Hindlimb muscle (tissue), 1 donor: ENCODE measurements at regions not wholly inside any gene's neighbourhood (a gene's known extent, or its start where the extent isn't known, plus 50 kb on each side); places are given as distances from the start of the nearest gene placed in this dataset.

Experiments
- DNase-seq: peaks from one replicate; pipeline ENCODE4 v3.0.0-alpha.2; 2013

DNA sequence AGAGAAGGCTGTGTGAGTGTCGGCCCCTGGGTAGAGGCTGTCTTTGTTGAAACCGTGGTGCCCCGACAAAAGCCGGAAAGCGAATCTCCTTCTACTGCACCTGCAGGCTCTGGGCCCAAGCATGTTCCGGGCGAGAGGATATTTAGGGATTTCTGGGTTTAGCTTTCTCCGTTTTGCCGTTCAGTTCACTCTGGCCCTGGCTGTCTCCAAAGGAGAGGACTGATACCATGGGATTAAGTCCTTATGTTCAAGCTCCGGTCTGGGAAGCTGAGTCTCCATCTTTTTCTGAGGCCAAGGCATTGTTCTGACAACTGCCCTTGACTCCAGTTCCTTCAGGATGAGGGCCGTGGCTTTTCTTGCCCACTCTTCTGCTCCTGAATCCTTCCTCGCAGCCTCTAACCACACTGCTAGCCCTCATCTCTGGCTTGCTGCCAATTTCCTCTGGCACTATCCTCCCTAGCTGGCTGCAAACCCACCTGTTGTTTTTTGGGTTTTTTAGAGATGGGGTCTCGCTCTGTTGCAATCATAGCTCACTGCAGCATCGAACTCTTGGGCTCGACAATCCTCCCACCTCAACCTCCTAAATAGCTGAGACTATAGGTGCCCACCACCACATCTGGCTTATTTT is 206.8 kb downstream of the SKIDA1 start:
- DNase-seq, result no peak

DNA sequence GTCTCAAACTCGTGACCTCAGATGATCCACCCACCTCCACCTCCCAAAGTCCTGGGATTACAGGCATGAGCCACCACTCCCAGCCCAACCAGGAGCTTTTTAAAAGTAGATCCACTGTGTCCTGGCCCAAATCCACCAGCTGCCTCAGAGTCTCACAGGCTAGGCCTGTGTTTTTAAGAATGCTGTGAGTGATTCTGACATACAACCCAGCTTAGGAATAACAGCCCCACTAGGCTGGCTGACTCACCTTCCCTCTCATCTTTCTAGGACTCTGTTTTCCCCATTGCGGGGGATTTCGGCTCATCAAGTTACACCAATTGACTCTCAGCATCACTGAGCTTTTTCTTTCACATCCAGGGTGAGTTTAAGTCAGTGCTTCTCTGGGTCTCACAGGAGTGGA is 207.6 kb downstream of the SKIDA1 start:
- DNase-seq, result no peak

DNA sequence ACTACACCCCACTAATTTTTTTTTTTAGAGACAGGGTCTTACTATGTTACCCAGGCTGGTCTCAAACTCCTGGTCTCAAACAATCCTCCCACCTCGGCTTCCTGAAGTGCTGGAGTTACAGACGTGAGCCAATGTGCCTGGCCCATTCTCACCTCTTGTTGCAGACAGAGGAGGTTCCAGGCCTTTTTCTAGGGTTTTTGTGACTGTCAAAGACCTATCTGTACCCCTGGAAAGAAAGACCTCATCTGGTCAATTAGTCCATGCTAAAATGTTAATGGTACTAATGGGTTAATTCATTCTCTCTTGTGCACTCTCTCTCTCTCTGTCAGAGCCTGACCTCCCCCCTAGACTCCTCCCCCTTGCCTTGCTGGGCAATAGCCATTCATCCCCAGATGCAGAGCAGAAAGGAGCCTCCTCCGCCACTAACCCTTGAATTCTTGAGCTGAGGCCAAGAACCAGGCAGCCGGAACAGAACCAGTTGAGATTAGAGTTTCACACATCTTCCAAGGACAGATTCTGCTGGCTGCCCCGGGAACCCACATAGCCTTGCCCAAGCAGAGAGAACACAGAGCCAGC is 209.7 kb downstream of the SKIDA1 start:
- DNase-seq, result no peak

DNA sequence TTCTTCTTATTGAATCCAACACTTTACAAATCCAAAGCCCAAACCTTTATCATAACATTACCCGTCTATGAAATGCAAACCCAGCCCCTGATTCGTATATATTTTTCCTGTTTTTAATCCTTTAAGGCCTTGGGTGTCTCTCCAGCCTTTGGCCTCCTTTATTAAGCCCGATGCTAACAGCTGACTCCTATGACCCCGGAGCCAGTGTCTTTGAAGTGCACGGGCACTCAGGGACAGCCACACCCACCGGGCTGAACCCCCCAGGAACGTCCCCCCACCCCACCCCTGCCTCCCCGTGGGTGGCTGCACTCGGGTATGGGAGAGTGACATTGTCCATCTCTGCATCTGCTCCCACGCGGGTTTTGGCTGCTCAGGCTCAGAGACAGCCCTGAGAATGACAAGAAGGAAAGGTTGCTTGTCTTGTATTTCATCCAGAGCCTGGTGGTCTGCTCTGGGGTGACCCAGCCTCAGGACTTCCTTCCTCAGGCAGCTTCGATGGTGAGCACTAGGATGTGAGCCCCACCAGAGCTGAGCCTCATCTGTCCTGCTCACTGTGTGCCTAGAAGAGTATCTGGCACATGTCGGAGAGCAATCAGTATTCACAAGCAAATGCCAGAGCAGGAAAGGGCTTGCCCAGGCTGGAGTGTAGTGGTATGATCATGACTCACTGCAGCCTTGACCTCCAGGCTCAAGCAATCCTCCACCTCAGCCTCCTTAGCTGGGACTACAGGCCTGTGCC is 210.4 kb downstream of the SKIDA1 start:
- DNase-seq, result no peak

DNA sequence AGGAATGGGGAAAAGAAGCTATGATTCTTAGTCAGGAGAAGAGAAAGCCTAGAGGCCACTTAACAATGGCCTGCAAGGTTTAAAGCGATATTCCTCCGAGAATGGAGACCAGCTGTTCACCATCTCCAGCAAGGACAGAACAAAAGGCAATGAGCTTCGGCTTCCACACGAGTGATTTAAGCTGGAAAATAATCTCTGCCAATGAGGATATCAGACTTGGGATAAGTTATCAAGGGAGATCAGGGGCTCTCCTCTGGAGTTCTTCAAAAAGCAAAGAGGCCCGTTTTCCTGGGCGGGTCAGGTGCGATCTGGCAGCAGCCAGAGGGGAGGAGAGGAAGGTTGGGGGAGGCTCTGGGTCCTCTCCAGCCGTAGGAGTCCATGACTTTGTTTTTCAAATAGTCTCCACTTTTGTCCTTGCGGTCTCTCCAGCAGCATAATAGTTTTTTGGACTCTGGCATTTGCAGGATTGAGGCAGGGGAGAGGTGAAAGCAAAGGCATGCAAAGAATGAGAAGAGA is 211.3 kb downstream of the SKIDA1 start:
- DNase-seq, result no peak

DNA sequence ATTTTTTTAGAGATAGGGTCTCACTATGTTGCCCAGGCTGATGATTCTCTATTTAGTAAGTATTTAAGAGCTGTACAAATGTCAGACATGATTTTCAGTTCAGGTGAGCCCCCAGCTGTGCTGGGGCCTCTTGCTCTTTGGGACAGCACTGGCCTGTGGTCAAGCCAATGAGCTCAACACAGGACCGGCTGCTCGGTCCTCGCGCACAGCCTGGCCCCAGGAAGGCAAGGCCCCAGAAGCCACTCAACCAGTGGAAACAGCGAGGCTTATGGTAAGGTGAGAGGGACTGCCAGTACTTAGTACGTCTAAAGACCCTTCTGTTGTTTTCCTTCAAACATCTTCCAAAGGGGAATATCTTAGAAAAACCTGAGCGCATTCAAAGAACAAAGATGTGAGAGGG is 211.8 kb downstream of the SKIDA1 start:
- DNase-seq, result no peak

DNA sequence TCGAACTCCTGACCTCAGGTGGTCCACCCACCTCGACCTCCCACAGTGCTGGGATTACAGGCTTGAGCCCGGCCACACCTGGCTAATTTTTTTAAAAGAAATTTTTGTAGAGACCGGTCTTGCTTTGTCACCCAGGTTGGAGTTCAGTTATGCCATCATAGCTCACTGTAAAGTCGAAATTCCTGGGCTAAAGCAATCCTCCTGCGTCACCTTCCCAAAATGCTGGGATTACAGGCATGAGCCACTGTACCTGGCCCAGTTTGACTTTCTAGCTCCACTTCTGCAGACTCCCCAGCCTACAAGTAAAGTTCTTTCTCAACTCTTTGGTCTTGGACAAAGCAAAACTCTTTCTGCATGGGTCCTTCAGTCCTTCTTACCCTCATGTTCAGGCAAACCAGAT is 214.1 kb downstream of the SKIDA1 start:
- DNase-seq, result no peak

DNA sequence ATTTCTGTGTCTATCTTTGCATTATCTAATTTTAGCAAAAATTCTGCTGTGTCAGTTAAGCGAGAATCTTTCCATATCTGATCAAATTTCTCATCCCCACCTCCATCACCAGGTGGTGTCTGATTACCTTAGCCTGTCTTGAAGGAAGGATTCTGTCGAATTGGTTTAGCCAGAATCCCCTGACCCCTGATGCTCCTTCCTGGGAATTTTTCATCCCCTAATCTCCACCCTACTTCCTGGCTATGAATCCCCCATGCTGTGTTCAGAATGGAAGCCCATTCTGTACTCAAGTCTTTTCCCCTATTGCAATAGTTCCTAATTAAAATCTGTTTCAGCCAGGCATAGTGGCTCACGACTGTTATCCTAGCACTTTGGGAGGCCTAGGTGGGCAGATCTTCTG is 216.1 kb downstream of the SKIDA1 start:
- DNase-seq, result no peak

DNA sequence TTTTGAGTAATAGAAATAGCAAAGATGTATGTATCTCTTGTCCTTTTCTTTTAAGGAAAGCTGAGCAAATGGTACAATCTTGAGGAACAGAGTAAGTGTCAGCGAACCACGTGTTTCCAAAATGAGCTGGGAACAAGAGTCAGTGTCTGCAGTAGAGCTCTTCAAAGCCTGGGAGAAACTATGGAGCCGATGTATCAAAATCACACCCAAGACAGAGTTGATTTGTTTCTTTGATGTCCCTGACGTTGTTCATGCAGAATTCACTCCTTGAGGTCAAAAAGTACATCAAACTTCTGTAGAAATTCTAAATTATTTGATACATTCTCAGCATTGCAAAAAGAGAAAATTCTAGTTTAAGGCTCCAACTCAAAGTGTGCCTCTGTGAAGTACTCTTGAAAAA is 216.5 kb downstream of the SKIDA1 start:
- DNase-seq, result no peak

DNA sequence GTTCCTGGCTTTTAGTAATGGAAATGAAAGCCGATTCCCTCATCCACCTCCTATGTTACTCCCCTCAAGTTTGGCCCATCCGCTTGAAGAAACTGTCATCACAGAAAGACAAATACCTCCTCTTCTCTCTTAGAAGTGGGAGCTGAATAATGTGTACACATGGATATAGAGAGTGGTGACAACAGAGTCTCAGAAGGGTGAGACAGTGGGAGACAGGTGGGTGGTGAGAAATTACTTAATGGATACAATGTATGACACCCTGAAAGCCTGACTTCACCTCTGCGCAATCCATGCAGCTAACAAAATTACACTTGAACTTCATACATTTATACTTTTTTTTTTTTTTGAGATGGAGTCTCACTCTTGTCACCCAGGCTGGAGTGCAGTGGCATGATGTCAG is 217.5 kb downstream of the SKIDA1 start:
- no peak for DNase-seq

DNA sequence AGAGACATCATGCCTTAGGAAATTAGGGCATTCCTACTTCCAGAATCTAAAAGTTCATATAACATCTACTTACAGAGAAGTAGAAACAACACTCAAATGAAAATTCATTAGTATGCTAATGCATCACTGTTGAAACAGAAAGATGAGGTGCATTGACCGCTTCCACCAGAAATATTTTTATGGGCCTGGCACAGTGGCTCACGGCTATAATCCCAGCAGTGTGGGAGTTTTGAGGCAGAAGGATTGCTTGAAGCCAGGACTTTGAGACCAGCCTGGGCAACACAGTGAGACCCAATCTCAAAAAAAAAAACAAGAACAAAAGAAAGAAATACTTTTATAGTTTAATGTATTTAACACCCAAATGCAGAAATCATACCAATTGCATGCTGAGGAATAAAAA is 220.9 kb downstream of the SKIDA1 start:
- DNase-seq, result no peak

DNA sequence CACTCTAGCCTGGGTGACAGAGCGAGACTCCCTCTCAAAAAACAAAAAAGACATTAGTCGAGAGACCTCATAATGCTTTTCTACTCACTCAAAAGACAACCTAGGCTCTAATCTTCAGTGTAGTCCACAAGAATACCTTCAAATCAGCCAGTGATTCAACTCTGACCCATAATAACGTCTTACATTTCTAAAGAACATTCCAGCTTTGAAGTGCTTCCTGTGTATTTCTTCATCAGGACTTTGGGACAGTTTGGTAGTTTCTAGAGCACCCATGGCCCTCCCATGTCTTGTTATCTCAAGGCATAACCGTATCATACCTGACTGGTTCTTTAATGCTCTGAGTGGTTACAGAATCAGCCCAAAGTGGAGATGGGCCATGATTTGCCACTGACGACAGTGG is 221.3 kb downstream of the SKIDA1 start:
- no peak for DNase-seq

DNA sequence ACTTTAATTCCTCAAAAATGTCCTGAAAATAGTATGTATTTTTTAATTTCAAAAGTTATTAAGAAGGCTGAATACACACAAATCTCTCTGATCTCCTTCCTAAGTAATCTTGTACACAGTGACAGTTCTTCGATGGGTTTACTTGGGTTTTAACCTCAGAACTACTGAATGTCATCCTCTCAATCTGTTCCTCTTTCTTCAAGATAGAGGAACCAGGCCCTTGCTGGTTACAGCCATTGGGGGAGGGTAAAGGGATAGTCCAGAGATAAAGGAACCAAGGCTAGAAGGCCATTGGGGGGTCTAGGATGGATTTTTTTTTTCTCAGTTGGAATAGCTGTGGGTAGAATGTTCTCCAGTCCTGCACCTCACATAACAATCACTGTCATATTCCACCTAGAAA is 224.9 kb downstream of the SKIDA1 start:
- DNase-seq, result no peak

DNA sequence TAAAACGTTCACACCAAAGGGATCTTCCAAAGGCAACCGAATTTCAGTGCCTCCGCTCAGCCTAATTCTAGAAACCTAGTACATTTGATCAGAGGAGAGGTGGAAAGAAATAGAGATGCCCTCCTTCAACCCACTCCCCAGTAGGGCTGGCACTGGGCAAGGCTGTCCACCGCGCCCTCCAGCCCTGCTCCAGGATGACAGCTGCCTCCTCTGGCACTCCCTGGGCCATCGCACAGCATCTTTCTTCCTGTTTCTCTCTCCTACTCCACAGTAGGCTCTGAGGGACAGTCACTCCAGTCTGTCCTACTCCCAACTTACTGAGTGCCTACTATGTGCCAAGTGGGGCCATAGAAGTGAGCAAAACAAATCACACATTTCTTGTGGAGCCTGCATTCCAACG is 226.2 kb downstream of the SKIDA1 start:
- no peak for DNase-seq

DNA sequence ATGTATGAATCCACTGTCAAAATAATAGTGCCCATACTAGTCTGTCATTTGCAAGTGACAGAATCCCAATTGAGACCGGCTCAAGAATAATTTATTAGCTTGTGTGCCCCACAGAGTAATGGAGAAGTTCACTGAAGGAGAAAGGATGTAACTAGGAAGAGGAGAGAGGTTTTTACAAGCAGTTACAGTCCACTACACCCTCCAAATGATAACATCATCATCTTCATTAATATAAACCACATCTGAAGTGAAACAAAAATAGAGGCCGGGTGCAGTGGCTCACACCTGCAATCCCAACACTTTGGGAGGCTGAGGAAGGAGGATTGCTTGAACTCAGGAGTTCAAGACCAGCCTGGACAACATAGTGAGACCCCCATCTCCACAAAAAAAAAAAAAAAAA is 226.8 kb downstream of the SKIDA1 start:
- DNase-seq, result no peak

DNA sequence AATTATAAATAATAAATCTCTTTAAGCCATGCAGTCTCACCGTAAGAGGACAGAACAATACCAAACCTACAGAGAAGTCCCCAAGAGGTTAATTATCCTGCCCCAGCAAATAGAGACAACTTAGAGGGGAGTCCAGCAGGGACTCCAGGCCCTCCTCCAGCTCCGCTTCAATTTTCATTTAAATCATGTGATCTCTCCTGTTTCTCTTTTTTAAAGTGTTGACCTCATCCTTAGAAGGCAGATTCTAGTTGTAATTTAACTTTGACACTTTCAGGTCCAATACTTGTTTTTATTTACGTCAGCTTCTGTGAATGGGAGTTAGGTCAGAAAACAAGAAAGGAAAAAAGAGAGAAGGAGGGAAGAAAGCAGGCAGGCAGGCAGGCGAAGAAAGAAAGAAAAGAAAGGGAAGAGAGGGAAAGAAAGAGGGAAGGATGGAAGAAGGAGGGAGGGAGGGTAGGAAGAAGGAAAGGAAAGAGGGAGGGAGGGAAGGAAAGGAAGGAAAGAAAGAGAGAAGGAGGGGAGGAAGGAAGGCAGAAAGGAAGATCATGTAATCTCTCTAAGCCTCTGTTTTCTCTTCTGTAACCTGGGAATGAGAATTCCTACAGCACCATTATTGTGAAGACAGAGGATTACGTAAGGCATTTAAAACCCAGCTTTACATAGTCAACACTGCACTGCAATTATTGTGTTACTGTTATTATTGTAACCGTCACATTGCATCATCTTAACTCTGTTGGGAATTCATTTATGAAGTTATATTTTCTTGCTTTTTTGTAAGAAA is 227.7 kb downstream of the SKIDA1 start:
- DNase-seq, result no peak

DNA sequence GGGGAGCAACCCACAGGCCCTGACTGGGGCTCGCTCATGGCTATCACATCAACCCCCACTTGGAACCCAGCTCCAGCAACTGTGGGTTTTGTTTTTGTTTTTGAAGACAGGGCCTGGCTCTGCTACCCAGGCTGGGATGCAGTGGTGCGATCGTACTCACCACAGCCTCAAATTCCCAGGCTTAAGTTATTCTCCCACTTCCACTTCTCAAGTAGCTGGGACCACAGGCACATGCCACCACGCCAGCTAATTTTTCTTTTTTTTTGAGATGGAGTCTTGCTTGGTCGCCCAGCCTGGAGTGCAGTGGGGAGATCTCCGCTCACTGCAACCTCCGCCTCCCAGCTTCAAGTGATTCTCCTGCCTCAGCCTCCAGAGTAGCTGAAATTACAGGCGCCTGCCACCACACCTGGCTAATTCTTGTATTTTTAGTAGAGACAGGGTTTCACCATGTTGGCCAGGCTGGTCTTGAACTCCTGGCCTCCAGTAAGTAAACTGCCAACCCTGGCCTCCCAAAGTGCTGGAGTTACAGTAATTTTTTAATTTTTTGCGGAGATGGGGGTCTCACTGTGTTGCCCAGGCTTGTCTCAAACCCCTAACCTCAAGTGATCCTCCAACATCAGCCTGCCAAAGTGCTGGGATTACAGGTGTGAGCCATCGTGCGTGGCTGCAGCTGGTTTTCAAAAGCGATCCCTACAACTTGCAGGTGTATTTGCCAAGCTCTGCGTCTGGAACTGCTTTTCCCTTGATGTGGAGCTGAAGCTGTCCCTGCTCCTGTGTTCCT is 228.7 kb downstream of the SKIDA1 start:
- DNase-seq, result no peak

DNA sequence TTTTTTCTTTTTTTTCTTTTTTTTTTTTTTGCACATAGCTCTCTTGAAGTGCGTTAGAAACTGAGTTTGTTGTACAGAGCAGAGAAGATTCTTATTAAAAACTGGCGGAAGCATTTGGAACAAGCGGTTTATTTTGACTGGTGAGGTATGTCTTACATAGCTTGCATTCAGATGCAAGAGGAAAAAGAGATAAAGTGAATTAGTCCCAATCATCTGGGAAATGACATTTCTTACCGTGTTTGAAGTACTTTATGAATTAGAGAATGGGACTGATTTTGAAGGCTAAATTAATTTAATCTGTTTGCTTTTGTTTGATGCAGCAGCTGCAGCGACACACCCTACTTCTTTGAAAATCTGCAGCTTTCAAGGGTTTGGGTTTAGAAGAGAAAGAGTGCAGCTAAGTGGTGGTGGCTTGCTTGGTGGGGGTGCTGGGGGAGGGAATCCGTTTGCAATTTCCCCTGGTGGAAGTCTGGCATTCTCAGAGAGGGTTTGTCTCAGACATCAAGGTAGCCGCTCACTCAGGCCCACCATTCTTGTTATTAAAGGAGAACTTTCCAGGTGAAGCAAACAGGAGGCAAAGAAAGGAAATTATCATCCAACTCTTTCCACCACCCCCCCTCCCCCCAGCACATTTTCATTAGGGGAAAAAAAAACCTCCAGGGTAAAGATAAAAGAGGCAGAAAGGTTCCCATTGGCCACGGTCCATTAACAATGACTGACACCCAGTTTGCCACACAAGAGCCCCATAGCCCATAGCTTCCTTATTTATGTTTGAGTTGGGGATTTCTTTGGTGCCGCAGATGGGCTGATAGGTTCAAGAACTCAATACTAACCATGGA is 231.7 kb downstream of the SKIDA1 start:
- DNase-seq, result no peak

DNA sequence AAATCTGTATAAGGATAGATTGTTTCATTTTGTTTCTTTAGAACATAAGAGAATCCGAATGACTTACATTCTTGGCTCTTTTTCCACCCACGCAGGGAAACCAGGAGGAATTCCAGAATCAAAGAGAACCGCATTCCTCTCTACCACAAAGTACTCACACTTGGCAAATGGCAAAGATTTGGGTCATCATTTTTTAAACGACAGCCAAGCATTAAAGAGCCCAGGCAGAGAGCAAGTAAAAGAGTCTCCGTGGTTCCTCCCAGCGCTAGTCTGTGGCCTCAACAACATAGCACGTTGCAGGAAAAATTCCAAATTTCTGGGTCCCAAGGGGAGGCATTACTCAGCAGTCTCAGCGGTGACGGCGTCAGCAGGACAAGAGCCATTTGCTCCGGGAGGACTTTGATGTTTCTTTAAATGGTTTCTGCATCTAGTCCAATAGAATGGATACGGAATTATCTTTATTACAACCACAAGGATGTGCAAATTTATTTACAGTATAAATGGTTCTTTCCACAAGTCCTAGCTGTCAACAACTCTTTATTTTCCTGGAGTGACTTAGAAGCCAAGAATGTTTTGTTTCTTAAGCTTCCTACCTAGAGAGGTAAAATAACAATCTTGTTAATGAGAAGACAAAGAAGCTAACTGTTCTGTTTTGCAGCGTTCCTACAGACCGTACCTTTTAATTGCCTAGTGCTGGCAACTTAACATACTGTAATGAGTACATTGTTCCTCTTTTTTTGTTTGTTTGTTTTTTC is 232.5 kb downstream of the SKIDA1 start:
- peak; percentile 88 for DNase-seq

DNA sequence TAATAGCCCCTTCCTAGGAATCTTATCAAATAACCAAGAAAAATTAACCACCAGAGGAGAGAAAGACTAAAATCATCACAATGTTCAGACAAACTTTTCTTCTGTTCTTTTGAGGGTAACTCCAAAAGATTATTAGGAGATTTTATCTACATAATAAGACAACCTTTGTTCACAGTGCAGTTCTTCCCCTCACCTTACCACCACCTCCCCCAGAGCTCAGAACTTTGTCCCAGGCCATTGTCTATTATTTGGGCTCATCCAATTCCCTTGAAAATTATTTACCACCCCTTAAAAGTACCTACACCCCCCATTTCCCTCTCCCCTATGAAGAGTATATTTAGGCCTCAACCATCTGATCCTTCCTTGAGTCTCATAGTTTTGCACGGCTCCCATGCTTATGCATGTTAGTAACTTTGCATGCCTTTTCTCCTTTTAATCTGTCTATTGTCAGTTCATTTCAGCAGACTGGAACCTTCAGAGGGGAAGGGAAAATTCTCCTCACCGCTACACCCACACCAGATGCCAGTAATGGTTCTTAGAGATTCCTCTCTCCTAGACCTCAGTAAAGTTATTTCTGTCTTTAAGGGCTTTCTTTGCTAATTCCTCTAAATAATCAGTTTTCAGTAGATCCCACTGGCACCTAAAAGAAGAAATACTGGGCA is 234.9 kb downstream of the SKIDA1 start:
- no peak for DNase-seq
